Thyroid gland (tissue), 4 donors: ENCODE measurements at regions not wholly inside any gene's neighbourhood (a gene's known extent, or its start where the extent isn't known, plus 50 kb on each side); places are given as distances from the start of the nearest gene placed in this dataset.

Experiments
- DNase-seq, 2 donors: peaks; one replicate each; pipeline ENCODE4 v3.0.0-alpha.2; 2019
- H3K27ac ChIP-seq, 3 donors: fragments of 200-600 bp; sonication (generic); 1 replicate in 2 of 3; 2 replicates in 1 of 3; pipeline ENCODE4 v1.5.1; 2016 to 2019; ENCODE audit warnings: mild to moderate bottlenecking in 1 of 3, moderate library complexity in 1 of 3
- H3K27me3 ChIP-seq: fragments of 200-600 bp; sonication (generic); one replicate; pipeline ENCODE4 v1.5.1; 2019
- H3K36me3 ChIP-seq, 2 donors: fragments of 200-600 bp; sonication (generic); one replicate each; pipeline ENCODE4 v1.5.1; 2016 to 2019
- H3K4me1 ChIP-seq, 2 donors: fragments of 200-600 bp; sonication (generic); one replicate each; pipeline ENCODE4 v1.5.1; 2017 to 2019
- H3K4me3 ChIP-seq, 3 donors: fragments of 200-600 bp; sonication (generic); replicated peaks in 1 of 3; 1 replicate in 2 of 3; 2 replicates in 1 of 3; pipeline ENCODE4 v1.5.1; 2016; ENCODE audit warnings: mild to moderate bottlenecking in 1 of 3
- H3K9me3 ChIP-seq: fragments of 200-600 bp; sonication (generic); one replicate; pipeline ENCODE4 v1.5.1; 2017
- CTCF ChIP-seq, 6 experiments: fragments of 200-600 bp in 3 of 6; fragments of 450-650 bp in 3 of 6; sonication (generic) in 3 of 6; IDR thresholded peaks; one replicate each; pipeline ENCODE4 v1.5.1; 2016 to 2019; ENCODE audit warnings: antibody characterized with exemption in 6 of 6, mild to moderate bottlenecking in 2 of 6, inconsistent platforms in 1 of 6, moderate library complexity in 1 of 6
- POLR2A ChIP-seq, 2 donors: fragments of 450-650 bp; IDR thresholded peaks; one replicate each; pipeline ENCODE4 v1.6.1; 2017; ENCODE audit warnings: antibody characterized with exemption in 2 of 2, mild to moderate bottlenecking in 2 of 2, moderate library complexity in 1 of 2
- WGBS, 2 donors: methylation state at CpG; one replicate each; pipeline ENCODE4 v1.1.5; 2017; 5-methylcytosine and 5-hydroxymethylcytosine counted together
- intact Hi-C: fragments of 100-400 bp; cut with DNase I; formaldehyde crosslinking; loops from one replicate; pipeline ENCODE4 v1.15.1; 2023

GRCh38 chr22:47793304-47794101 lies 1031.1 kb downstream of the TBC1D22A start:
- Histone ChIP-seq H3K4me1 (no peaks in the 10 kb centered on the region), H3K9me3 (no peaks in the 10 kb centered on the region), H3K36me3 (no peaks in the 10 kb centered on the region), H3K27ac (no peak overlapping the region), H3K27me3 (no peaks in the 10 kb centered on the region), H3K4me3 (no peak overlapping the region)
- 81 to 86% methylated on average over 15 to 20 of the region's 20 CpGs for WGBS, 2 donors
- DNase-seq: no peak
- no peak for TF ChIP-seq POLR2A (IDR thresholded peaks at IDR 0.05)
- no peak for TF ChIP-seq CTCF (IDR thresholded peaks at IDR 0.05)
- intact Hi-C loops: no loop called here

- H3K36me3 ChIP-seq: no peaks in the 10 kb centered on the region
- no peaks in the 10 kb centered on the region for H3K4me1 ChIP-seq
- no peaks in the 10 kb centered on the region for H3K9me3 ChIP-seq
- H3K4me3 ChIP-seq: no peak overlapping the region
- no peaks in the 10 kb centered on the region for H3K27me3 ChIP-seq
- no peak overlapping the region for H3K27ac ChIP-seq
- intact Hi-C loops: no loop called here
- 58 to 70% methylated on average over 3 of the region's 3 CpGs for WGBS, 2 donors
- TF ChIP-seq CTCF (IDR thresholded peaks at IDR 0.05): no peak
- no peak for TF ChIP-seq POLR2A (IDR thresholded peaks at IDR 0.05)
- no peak for DNase-seq
These were observed 1026.7 kb downstream of the TBC1D22A start for GRCh38 chr22:47789171-47789570.

GRCh38 chr22:47788461-47788860 lies 1026.0 kb downstream of the TBC1D22A start:
- Histone ChIP-seq H3K4me1 (no peaks in the 10 kb centered on the region), H3K9me3 (no peaks in the 10 kb centered on the region), H3K4me3 (no peak overlapping the region), H3K27ac (no peak overlapping the region), H3K36me3 (no peaks in the 10 kb centered on the region), H3K27me3 (no peaks in the 10 kb centered on the region)
- no peak for DNase-seq
- 81 to 85% methylated on average over 11 of the region's 11 CpGs for WGBS, 2 donors
- TF ChIP-seq CTCF (IDR thresholded peaks at IDR 0.05) (no peak), POLR2A (IDR thresholded peaks at IDR 0.05) (no peak)
- intact Hi-C loops: no loop called here

GRCh38 chr22:47787501-47788227 lies 1025.2 kb downstream of the TBC1D22A start:
- TF ChIP-seq CTCF (IDR thresholded peaks at IDR 0.05): no peak
- TF ChIP-seq POLR2A (IDR thresholded peaks at IDR 0.05): no peak
- WGBS, 2 donors: 82 to 88% methylated on average over 10 of the region's 10 CpGs
- Histone ChIP-seq H3K27me3 (no peaks in the 10 kb centered on the region), H3K36me3 (no peaks in the 10 kb centered on the region), H3K4me1 (no peaks in the 10 kb centered on the region), H3K27ac (no peak overlapping the region), H3K4me3 (no peak overlapping the region), H3K9me3 (no peaks in the 10 kb centered on the region)
- intact Hi-C loops: no loop called here
- no peak for DNase-seq
